Thyroid gland (tissue), 4 donors: ENCODE measurements at regions not wholly inside any gene's neighbourhood (a gene's known extent, or its start where the extent isn't known, plus 50 kb on each side); places are given as distances from the start of the nearest gene placed in this dataset.
"Not testable (repeated sequence)": the region's sequence is repeated elsewhere in the genome, so short reads cannot be mapped to it uniquely, and the experiment has no call there.

Source experiments
- DNase-seq, 2 donors: peaks; one replicate each; pipeline ENCODE4 v3.0.0-alpha.2; 2019
- H3K27ac ChIP-seq, 3 donors: fragments of 200-600 bp; sonication (generic); 1 replicate in 2 of 3; 2 replicates in 1 of 3; pipeline ENCODE4 v1.5.1; 2016 to 2019; ENCODE audit warnings: mild to moderate bottlenecking in 1 of 3, moderate library complexity in 1 of 3
- H3K27me3 ChIP-seq: fragments of 200-600 bp; sonication (generic); one replicate; pipeline ENCODE4 v1.5.1; 2019
- H3K36me3 ChIP-seq, 2 donors: fragments of 200-600 bp; sonication (generic); one replicate each; pipeline ENCODE4 v1.5.1; 2016 to 2019
- H3K4me1 ChIP-seq, 2 donors: fragments of 200-600 bp; sonication (generic); one replicate each; pipeline ENCODE4 v1.5.1; 2017 to 2019
- H3K4me3 ChIP-seq, 3 donors: fragments of 200-600 bp; sonication (generic); replicated peaks in 1 of 3; 1 replicate in 2 of 3; 2 replicates in 1 of 3; pipeline ENCODE4 v1.5.1; 2016; ENCODE audit warnings: mild to moderate bottlenecking in 1 of 3
- H3K9me3 ChIP-seq: fragments of 200-600 bp; sonication (generic); one replicate; pipeline ENCODE4 v1.5.1; 2017
- POLR2A ChIP-seq, 2 donors: fragments of 450-650 bp; IDR thresholded peaks; one replicate each; pipeline ENCODE4 v1.6.1; 2017; ENCODE audit warnings: antibody characterized with exemption in 2 of 2, mild to moderate bottlenecking in 2 of 2, moderate library complexity in 1 of 2
- WGBS, 2 donors: methylation state at CpG; one replicate each; pipeline ENCODE4 v1.1.5; 2017; 5-methylcytosine and 5-hydroxymethylcytosine counted together
- intact Hi-C: fragments of 100-400 bp; cut with DNase I; formaldehyde crosslinking; loops from one replicate; pipeline ENCODE4 v1.15.1; 2023
- TF ChIP-seq, protein P1 (sequence below), 6 experiments: fragments of 200-600 bp in 3 of 6; fragments of 450-650 bp in 3 of 6; sonication (generic) in 3 of 6; IDR thresholded peaks; one replicate each; pipeline ENCODE4 v1.5.1; 2016 to 2019; ENCODE audit warnings: antibody characterized with exemption in 6 of 6, mild to moderate bottlenecking in 2 of 6, inconsistent platforms in 1 of 6, moderate library complexity in 1 of 6

DNA sequence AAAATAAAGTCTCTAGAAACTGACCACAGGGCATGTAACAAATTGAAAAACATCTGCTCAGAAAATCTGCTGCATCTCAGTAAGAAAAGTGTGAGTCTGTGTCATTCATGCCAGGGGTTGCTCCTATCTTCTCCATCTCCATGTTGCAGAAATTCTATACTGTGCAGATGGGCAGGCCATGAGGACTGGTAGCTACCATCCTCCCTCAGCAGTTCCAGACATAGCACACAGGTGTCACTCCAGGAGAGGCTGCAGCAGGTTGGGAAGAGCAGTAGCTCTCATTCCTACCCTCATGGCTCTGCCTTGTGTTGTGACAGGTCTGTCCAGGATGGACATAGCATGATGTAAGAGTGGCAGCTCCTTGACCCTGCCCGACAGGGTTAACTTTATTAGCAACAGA lies 173.4 kb downstream of the NDUFS4 start:
- Histone ChIP-seq H3K27me3 (no peaks in the 10 kb centered on the region), H3K4me1 (no peaks in the 10 kb centered on the region), H3K4me3 (no peak overlapping the region), H3K36me3 (no peaks in the 10 kb centered on the region), H3K27ac (no peak overlapping the region), H3K9me3 (no peaks in the 10 kb centered on the region)
- TF ChIP-seq POLR2A (IDR thresholded peaks at IDR 0.05): no peak
- TF ChIP-seq, protein P1, sequence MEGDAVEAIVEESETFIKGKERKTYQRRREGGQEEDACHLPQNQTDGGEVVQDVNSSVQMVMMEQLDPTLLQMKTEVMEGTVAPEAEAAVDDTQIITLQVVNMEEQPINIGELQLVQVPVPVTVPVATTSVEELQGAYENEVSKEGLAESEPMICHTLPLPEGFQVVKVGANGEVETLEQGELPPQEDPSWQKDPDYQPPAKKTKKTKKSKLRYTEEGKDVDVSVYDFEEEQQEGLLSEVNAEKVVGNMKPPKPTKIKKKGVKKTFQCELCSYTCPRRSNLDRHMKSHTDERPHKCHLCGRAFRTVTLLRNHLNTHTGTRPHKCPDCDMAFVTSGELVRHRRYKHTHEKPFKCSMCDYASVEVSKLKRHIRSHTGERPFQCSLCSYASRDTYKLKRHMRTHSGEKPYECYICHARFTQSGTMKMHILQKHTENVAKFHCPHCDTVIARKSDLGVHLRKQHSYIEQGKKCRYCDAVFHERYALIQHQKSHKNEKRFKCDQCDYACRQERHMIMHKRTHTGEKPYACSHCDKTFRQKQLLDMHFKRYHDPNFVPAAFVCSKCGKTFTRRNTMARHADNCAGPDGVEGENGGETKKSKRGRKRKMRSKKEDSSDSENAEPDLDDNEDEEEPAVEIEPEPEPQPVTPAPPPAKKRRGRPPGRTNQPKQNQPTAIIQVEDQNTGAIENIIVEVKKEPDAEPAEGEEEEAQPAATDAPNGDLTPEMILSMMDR (IDR thresholded peaks at IDR 0.05): no peak
- DNase-seq: no peak
- WGBS, 2 donors: 80 to 81% methylated on average over 1 of the region's 1 CpG
- intact Hi-C loops: no loop called here

DNA sequence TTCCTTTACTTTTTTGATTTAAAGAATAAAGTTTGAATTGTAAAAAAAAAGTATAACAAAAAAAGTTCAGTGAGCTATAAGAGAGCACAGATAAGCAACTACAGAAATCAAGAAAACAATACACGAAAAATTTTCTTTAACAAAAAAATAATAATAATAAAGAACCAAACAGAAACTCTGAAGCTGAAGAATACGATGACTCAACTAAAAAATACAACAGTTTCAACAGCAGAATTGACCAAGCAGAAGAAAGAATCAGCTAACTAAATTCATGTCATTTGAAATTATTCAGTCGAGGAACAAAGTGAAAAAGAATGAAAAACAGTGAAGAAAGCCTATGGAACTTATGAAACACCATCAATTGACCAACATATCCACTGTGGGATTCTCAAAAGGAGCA lies 177.7 kb downstream of the NDUFS4 start:
- DNase-seq: no peak
- Histone ChIP-seq H3K27ac (no peak overlapping the region), H3K4me3 (no peak overlapping the region), H3K36me3 (no peaks in the 10 kb centered on the region), H3K9me3 (no peaks in the 10 kb centered on the region), H3K4me1 (no peaks in the 10 kb centered on the region), H3K27me3 (no peaks in the 10 kb centered on the region)
- 83 to 89% methylated on average over 3 of the region's 3 CpGs for WGBS, 2 donors
- intact Hi-C loops: no loop called here
- TF ChIP-seq, protein P1 (IDR thresholded peaks at IDR 0.05): no peak
- TF ChIP-seq POLR2A (IDR thresholded peaks at IDR 0.05): no peak

DNA sequence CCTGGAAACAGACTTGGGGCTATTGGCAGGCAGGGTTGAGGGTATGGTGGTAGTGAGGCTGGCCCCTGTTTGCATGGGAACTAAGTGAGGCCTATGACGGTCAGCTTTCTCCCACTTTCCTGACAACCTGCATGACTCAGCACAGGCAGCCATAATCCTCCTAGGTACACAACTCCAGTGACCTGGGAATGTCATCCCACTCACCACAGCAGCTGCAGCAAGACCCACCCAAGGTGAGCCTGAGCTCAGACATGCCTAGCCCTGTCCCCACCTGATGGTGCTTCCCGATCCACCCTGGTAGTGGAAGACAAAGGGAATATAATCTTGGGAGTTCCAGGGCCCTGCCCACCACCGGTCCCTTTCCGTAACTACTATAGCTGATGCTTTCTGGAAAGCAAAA lies 178.7 kb downstream of the NDUFS4 start:
- H3K36me3 ChIP-seq: no peaks in the 10 kb centered on the region
- no peaks in the 10 kb centered on the region for H3K27me3 ChIP-seq
- no peak overlapping the region for H3K27ac ChIP-seq
- no peaks in the 10 kb centered on the region for H3K4me1 ChIP-seq
- TF ChIP-seq POLR2A (IDR thresholded peaks at IDR 0.05): no peak
- TF ChIP-seq, protein P1 (IDR thresholded peaks at IDR 0.05): no peak
- WGBS, 2 donors: 72 to 83% methylated on average over 4 of the region's 4 CpGs
- H3K4me3 ChIP-seq: no peak overlapping the region
- DNase-seq: no peak
- H3K9me3 ChIP-seq: no peaks in the 10 kb centered on the region
- intact Hi-C loops: no loop called here

DNA sequence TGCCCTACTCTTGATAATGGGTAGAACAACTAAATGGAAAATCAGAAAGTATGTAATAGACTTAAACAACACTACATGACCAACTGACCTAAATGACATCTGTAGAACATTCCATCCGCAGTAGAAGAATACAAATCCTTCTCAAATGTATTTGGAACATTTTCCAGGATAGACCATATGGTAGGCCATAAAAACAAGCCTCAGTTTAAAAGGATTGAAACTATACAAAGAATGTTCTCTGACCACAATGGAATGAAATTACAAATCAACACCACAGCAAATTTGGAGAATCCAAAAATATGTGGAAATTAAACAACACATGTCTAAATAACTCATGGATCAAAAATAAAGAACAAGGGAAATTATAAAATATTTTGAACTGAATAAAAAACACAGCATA lies 189.2 kb downstream of the NDUFS4 start:
- no peak for DNase-seq
- Histone ChIP-seq H3K27ac (no peak overlapping the region), H3K4me1 (no peaks in the 10 kb centered on the region), H3K9me3 (no peaks in the 10 kb centered on the region), H3K4me3 (no peak overlapping the region), H3K27me3 (no peaks in the 10 kb centered on the region), H3K36me3 (no peaks in the 10 kb centered on the region)
- intact Hi-C loops: no loop called here
- WGBS, 2 donors: 81 to 87% methylated on average over 1 of the region's 1 CpG
- TF ChIP-seq POLR2A (IDR thresholded peaks at IDR 0.05): no peak
- TF ChIP-seq, protein P1 (IDR thresholded peaks at IDR 0.05): no peak

DNA sequence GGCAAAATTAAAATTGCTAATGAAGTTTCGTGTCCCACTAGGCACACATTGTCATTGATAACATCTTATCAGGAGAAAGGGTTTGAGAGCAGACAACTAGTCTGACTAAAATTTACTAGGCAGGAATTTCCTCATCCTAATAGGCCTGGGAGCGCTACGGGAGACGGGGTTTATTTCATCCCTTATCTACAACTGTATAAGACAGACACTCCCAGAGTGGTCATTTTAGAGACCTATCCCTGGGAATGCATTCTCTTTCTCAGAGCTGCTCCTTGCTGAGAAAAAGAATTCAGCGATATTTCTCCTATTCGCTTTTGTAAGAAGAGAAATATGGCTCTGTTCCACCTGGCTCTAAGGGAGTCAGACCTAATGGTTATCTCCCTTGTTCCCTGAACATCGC lies 191.8 kb downstream of the NDUFS4 start:
- H3K9me3 ChIP-seq, H3K27me3 ChIP-seq, H3K4me1 ChIP-seq, DNase-seq, intact Hi-C loops, H3K36me3 ChIP-seq, H3K4me3 ChIP-seq, H3K27ac ChIP-seq: not testable (repeated sequence)
- 91% methylated on average over 7 of the region's 7 CpGs for WGBS, 2 donors

DNA sequence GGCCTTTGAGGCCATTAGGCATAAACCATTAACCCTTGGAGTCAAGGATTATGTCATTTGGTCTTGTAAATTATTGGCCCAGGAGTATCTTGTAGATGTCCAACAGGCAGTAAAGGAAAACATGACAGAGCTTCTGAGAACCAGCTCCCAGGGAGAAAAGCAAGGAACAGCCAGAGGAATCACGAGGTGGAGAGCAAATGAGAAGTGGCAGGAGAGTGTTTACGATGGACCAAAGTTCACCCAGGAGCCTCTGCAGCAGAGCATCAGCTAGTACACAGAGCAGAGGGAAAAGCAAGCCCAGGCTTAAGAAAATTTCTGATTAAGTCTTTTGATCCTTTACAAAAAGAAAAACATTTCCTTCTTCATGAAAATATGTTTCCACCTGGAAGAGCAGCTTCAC lies 206.2 kb downstream of the NDUFS4 start:
- H3K27me3 ChIP-seq: no peaks in the 10 kb centered on the region
- WGBS, 2 donors: 62 to 65% methylated on average over 2 of the region's 2 CpGs
- H3K4me1 ChIP-seq: no peaks in the 10 kb centered on the region
- no peaks in the 10 kb centered on the region for H3K36me3 ChIP-seq
- H3K27ac ChIP-seq: no peak overlapping the region
- no peak overlapping the region for H3K4me3 ChIP-seq
- no peak for DNase-seq
- TF ChIP-seq POLR2A (IDR thresholded peaks at IDR 0.05): no peak
- TF ChIP-seq, protein P1 (IDR thresholded peaks at IDR 0.05): no peak
- H3K9me3 ChIP-seq: no peaks in the 10 kb centered on the region
- intact Hi-C loops: no loop called here
